SK-N-SH (cell line): ENCODE measurements at regions not wholly inside any gene's neighbourhood (a gene's known extent, or its start where the extent isn't known, plus 50 kb on each side); places are given as distances from the start of the nearest gene placed in this dataset.

Experiments
- CTCF ChIA-PET: fragments of 300-600, 350-600 bp; formaldehyde crosslinking; extraction: SDS; loops from one replicate; lab custom pipeline; 2021; lab: Yijun Ruan, JAX
- POLR2A ChIA-PET: fragments of 350-600 bp; sonication (Branson Sonifier 250); formaldehyde crosslinking; extraction: SDS; loops from one replicate; lab custom pipeline; 2020; ENCODE audit warnings: antibody characterized with exemption, inconsistent platforms; lab: Yijun Ruan, JAX
- DNase-seq: peaks from one replicate; pipeline ENCODE4 v3.0.0; 2012
- H2AFZ ChIP-seq: fragments of 200-600 bp; sonication (generic); 2 replicates; pipeline ENCODE4 v1.8.1; 2016; ENCODE audit warnings: antibody characterized with exemption, mild to moderate bottlenecking, low read depth
- H3F3A ChIP-seq: fragments of 200-600 bp; sonication (generic); replicated peaks from 2 replicates; pipeline ENCODE3; 2016; ENCODE audit warnings: antibody characterized with exemption, mild to moderate bottlenecking; ENCODE audit not compliant: insufficient read depth
- H3K27ac ChIP-seq, 2 experiments: fragments of 200-500 bp in 1 of 2; fragments of 200-600 bp in 1 of 2; sonication (Bioruptor generic) in 1 of 2; sonication (generic), shearing (Covaris generic) in 1 of 2; 2 replicates each; pipeline versions ENCODE4 v1.5.1 to v1.6.1; 2014 to 2016; ENCODE audit warnings: low read depth in 2 of 2, inconsistent platforms in 1 of 2, low read length in 1 of 2, mild to moderate bottlenecking in 1 of 2, mixed read lengths in 1 of 2
- H3K27me3 ChIP-seq: fragments of 200-600 bp; sonication (generic), shearing (Covaris generic); 2 replicates; pipeline ENCODE4 v1.6.1; 2016; ENCODE audit warnings: mixed run types; ENCODE audit not compliant: insufficient read depth
- H3K36me3 ChIP-seq, 2 experiments: fragments of 200-500 bp in 1 of 2; fragments of 200-600 bp in 1 of 2; sonication (Bioruptor generic) in 1 of 2; sonication (generic) in 1 of 2; replicated peaks in 1 of 2; 2 replicates each; pipeline versions ENCODE3 to v1.5.1; 2014 to 2016; ENCODE audit warnings: low read length in 1 of 2, mild to moderate bottlenecking in 1 of 2; ENCODE audit not compliant: insufficient read depth in 2 of 2, control insufficient read depth in 1 of 2
- H3K4me1 ChIP-seq, 2 experiments: fragments of 200-500 bp in 1 of 2; fragments of 200-600 bp in 1 of 2; sonication (Bioruptor generic) in 1 of 2; sonication (generic), shearing (Covaris generic) in 1 of 2; 2 replicates each; pipeline versions ENCODE4 v1.5.1 to v1.6.1; 2014 to 2016; ENCODE audit warnings: low read depth in 1 of 2, low read length in 1 of 2, mixed run types in 1 of 2; ENCODE audit not compliant: insufficient read depth in 2 of 2, control insufficient read depth in 1 of 2
- H3K4me2 ChIP-seq: fragments of 200-600 bp; sonication (generic), shearing (Covaris generic); 2 replicates; pipeline ENCODE4 v1.6.1; 2017; ENCODE audit warnings: mixed run types
- H3K4me3 ChIP-seq, 2 experiments: fragments of 200-500 bp in 1 of 2; fragments of 200-600 bp in 1 of 2; sonication (Bioruptor generic) in 1 of 2; sonication (generic), shearing (Covaris generic) in 1 of 2; 2 replicates each; pipeline versions ENCODE4 v1.5.1 to v1.8.1; 2014 to 2016; ENCODE audit warnings: low read depth in 2 of 2, inconsistent platforms in 1 of 2, low read length in 1 of 2, mild to moderate bottlenecking in 1 of 2, mixed read lengths in 1 of 2, moderate library complexity in 1 of 2
- H3K79me2 ChIP-seq: fragments of 200-600 bp; sonication (generic); 2 replicates; pipeline ENCODE4 v1.8.1; 2017; ENCODE audit warnings: mild to moderate bottlenecking; ENCODE audit not compliant: insufficient read depth
- H3K9ac ChIP-seq: fragments of 200-600 bp; sonication (generic); 2 replicates; pipeline ENCODE4 v1.6.1; 2017; ENCODE audit warnings: mixed run types
- H3K9me2 ChIP-seq: fragments of 200-600 bp; sonication (generic); 2 replicates; pipeline ENCODE4 v1.6.1; 2017; ENCODE audit warnings: mixed run types
- H3K9me3 ChIP-seq: fragments of 200-600 bp; sonication (generic); 2 replicates; pipeline ENCODE4 v1.6.1; 2017; ENCODE audit warnings: mixed run types, mild to moderate bottlenecking, moderate library complexity
- H4K20me1 ChIP-seq: fragments of 200-600 bp; sonication (generic); 2 replicates; pipeline ENCODE4 v1.6.1; 2017; ENCODE audit warnings: mild to moderate bottlenecking, mixed run types; ENCODE audit not compliant: insufficient read depth
- CHD2 ChIP-seq: fragments of 150-350 bp; IDR thresholded peaks from 2 replicates; pipeline ENCODE4 v1.6.1; 2018; ENCODE audit warnings: low read length; ENCODE audit not compliant: partially characterized antibody
- ELF1 ChIP-seq: IDR thresholded peaks from 2 replicates; pipeline ENCODE4 v1.4.0; 2012
- EP300 ChIP-seq, 2 experiments: IDR thresholded peaks; 2 replicates each; pipeline versions ENCODE4 v1.4.0 to v1.6.1; 2012; ENCODE audit warnings: borderline replicate concordance in 1 of 2, low read depth in 1 of 2, low read length in 1 of 2
- EZH2phosphoT487 ChIP-seq: fragments of 200-600 bp; sonication (generic); IDR thresholded peaks from 2 replicates; pipeline ENCODE4 v1.6.1; 2017; ENCODE audit warnings: low read depth, mixed run types, mild to moderate bottlenecking, antibody characterized with exemption, moderate library complexity, borderline replicate concordance
- FOXJ3 ChIP-seq: sonication (generic); formaldehyde crosslinking; IDR thresholded peaks from 2 replicates; pipeline ENCODE4 v1.5.1; 2020; ENCODE audit warnings: mild to moderate bottlenecking, missing genetic modification reagents
- GATA2 ChIP-seq: sonication (generic); formaldehyde crosslinking; IDR thresholded peaks from 2 replicates; pipeline ENCODE4 v1.5.0; 2020; ENCODE audit warnings: mild to moderate bottlenecking, missing genetic modification reagents
- JUND ChIP-seq: IDR thresholded peaks from 2 replicates; pipeline ENCODE4 v1.4.0; 2012
- MAX ChIP-seq: IDR thresholded peaks from 2 replicates; pipeline ENCODE4 v1.4.0; 2012; ENCODE audit warnings: low read depth
- NRF1 ChIP-seq: IDR thresholded peaks from 2 replicates; pipeline ENCODE4 v1.6.1; 2012; ENCODE audit warnings: low read depth, mild to moderate bottlenecking, low read length
- PBX3 ChIP-seq: IDR thresholded peaks from 2 replicates; pipeline ENCODE4; 2012
- POLR2AphosphoS5 ChIP-seq: IDR thresholded peaks from 2 replicates; pipeline ENCODE4 v1.6.1; 2012; ENCODE audit warnings: low read depth, low read length
- RAD21 ChIP-seq: IDR thresholded peaks from 2 replicates; pipeline ENCODE4 v1.6.1; 2012; ENCODE audit warnings: mild to moderate bottlenecking, low read length
- RCOR1 ChIP-seq: fragments of 150-350 bp; IDR thresholded peaks from 2 replicates; pipeline ENCODE4 v1.6.1; 2017; ENCODE audit warnings: antibody characterized with exemption, low read length
- TCF12 ChIP-seq: IDR thresholded peaks from 2 replicates; pipeline ENCODE4 v1.4.0; 2012
- TEAD4 ChIP-seq: IDR thresholded peaks from 2 replicates; pipeline ENCODE4 v1.4.0; 2012; ENCODE audit warnings: mild to moderate bottlenecking, borderline replicate concordance; ENCODE audit not compliant: insufficient read depth
- YY1 ChIP-seq: IDR thresholded peaks from 2 replicates; pipeline ENCODE4 v1.4.0; 2012; ENCODE audit warnings: low read depth, mild to moderate bottlenecking
- WGBS: methylation state at CpG from one replicate; pipeline ENCODE4 v1.1.6; 2017; ENCODE audit warnings: low lambda C conversion rate; 5-methylcytosine and 5-hydroxymethylcytosine counted together
- TF ChIP-seq, protein P1 (sequence below): fragments of 150-350 bp; IDR thresholded peaks from 2 replicates; pipeline ENCODE4 v1.6.1; 2016; ENCODE audit warnings: mild to moderate bottlenecking, low read depth, low read length
- TF ChIP-seq, protein P2 (sequence below): fragments of 150-350 bp; IDR thresholded peaks from 2 replicates; pipeline ENCODE4 v1.6.1; 2017; ENCODE audit warnings: antibody characterized with exemption, low read length, low read depth, borderline replicate concordance

- Histone ChIP-seq H3K4me3 (no peak overlapping the region), H3K36me3 (no peaks in the 10 kb centered on the region), H3K4me1 (peaks cover 6 to 9% of the 10 kb centered on the region in 2 experiments; a peak in 2 of 4 replicates), H3K27ac (no peak overlapping the region), H4K20me1 (no peaks in the 10 kb centered on the region), H3K79me2 (no peaks in the 10 kb centered on the region), H3K4me2 (no peak overlapping the region), H3K27me3 (no peaks in the 10 kb centered on the region), H3K9me2 (no peaks in the 10 kb centered on the region), H2AFZ (no peak overlapping the region), H3K9ac (no peak overlapping the region), H3K9me3 (no peaks in the 10 kb centered on the region), H3F3A (no peaks in the 10 kb centered on the region)
- WGBS = 63% methylated on average over 6 of the region's 6 CpGs
- ChIA-PET CTCF (interaction anchor here (1.8 kb wide), 1 partner anchor 8 kb away, joined by 5 read pairs; no protein-coding TSS in a partner anchor), POLR2A (no interaction called here)
- DNase-seq = no peak
- TF ChIP-seq GATA2 (no peak), MAX (no peak), RCOR1 (no peak), EZH2phosphoT487 (no peak), TCF12 (no peak), NRF1 (no peak), PBX3 (no peak), FOXJ3 (CRISPR knock-in tag) (no peak), EP300 (IDR thresholded peaks at IDR 0.05; ENCODE audit: borderline replicate concordance in 1 of 2, low read depth in 1 of 2, low read length in 1 of 2) (no peak), YY1 (no peak), JUND (no peak), TEAD4 (no peak)
- TF ChIP-seq, protein P1, sequence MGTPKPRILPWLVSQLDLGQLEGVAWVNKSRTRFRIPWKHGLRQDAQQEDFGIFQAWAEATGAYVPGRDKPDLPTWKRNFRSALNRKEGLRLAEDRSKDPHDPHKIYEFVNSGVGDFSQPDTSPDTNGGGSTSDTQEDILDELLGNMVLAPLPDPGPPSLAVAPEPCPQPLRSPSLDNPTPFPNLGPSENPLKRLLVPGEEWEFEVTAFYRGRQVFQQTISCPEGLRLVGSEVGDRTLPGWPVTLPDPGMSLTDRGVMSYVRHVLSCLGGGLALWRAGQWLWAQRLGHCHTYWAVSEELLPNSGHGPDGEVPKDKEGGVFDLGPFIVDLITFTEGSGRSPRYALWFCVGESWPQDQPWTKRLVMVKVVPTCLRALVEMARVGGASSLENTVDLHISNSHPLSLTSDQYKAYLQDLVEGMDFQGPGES = no peak
- TF ChIP-seq, protein P2, sequence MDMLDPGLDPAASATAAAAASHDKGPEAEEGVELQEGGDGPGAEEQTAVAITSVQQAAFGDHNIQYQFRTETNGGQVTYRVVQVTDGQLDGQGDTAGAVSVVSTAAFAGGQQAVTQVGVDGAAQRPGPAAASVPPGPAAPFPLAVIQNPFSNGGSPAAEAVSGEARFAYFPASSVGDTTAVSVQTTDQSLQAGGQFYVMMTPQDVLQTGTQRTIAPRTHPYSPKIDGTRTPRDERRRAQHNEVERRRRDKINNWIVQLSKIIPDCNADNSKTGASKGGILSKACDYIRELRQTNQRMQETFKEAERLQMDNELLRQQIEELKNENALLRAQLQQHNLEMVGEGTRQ = no peak
These were observed 50.4 kb upstream of the GRIP2 start for GRCh38 chr3:14590569-14590968.

DNA sequence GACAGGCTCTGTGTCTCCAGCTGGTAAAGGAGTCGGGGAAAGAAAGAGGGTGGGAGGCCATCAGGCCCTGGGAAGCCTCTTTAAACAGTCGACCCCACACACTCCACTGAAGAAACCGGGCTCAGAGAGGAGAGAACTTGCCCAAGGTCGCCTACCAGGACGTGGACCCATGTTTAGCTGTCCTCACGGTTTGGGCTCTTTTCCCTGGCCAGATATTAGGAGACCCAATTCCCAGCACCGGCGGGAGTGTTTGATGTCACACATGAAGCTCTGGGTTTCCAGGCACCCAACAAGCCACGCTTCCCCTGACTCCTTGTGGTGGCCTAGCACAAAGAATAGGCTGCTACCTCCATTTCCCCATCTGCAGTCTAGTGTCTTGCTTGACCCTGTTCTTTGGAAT, 52.2 kb upstream of the GRIP2 start:
- H3K9me2 ChIP-seq = no peaks in the 10 kb centered on the region
- TF ChIP-seq PBX3 (no peak), FOXJ3 (CRISPR knock-in tag) (no peak), ELF1 (no peak), CHD2 (no peak), NRF1 (no peak), EZH2phosphoT487 (no peak), POLR2AphosphoS5 (no peak), RAD21 (no peak), JUND (no peak), TCF12 (no peak), YY1 (no peak)
- TF ChIP-seq, protein P2 = no peak
- DNase-seq = no peak
- no peak overlapping the region for H3K27ac ChIP-seq
- no peaks in the 10 kb centered on the region for H3K36me3 ChIP-seq
- H2AFZ ChIP-seq = no peak overlapping the region
- H3K9me3 ChIP-seq = no peaks in the 10 kb centered on the region
- H4K20me1 ChIP-seq = no peaks in the 10 kb centered on the region
- H3K4me2 ChIP-seq = no peak overlapping the region
- H3K4me1 ChIP-seq = peaks cover 6 to 9% of the 10 kb centered on the region in 2 experiments; a peak in 2 of 4 replicates
- H3K79me2 ChIP-seq = no peaks in the 10 kb centered on the region
- POLR2A ChIA-PET = no interaction called here
- H3F3A ChIP-seq = no peaks in the 10 kb centered on the region
- WGBS = no CpG with 5 or more reads among the region's 9 CpGs
- H3K4me3 ChIP-seq = no peak overlapping the region
- H3K9ac ChIP-seq = no peak overlapping the region
- CTCF ChIA-PET = interaction anchor here (1.1 to 1.8 kb wide), 2 partner anchors 10 to 85 kb away, joined by 3 to 5 read pairs; no protein-coding TSS in a partner anchor
- H3K27me3 ChIP-seq = no peaks in the 10 kb centered on the region
